HG02610 (cell line): ENCODE measurements at regions not wholly inside any gene's neighbourhood (a gene's known extent, or its start where the extent isn't known, plus 50 kb on each side); places are given as distances from the start of the nearest gene placed in this dataset.
"Not testable (repeated sequence)": the region's sequence is repeated elsewhere in the genome, so short reads cannot be mapped to it uniquely, and the experiment has no call there.

Source experiments
- ATAC-seq: cut with Tn5 transposase; IDR thresholded peaks from one replicate; pipeline ENCODE4 v1.9.1; 2021; ENCODE audit warnings: mild to moderate bottlenecking, moderate library complexity; ENCODE audit not compliant: unreplicated experiment

DNA sequence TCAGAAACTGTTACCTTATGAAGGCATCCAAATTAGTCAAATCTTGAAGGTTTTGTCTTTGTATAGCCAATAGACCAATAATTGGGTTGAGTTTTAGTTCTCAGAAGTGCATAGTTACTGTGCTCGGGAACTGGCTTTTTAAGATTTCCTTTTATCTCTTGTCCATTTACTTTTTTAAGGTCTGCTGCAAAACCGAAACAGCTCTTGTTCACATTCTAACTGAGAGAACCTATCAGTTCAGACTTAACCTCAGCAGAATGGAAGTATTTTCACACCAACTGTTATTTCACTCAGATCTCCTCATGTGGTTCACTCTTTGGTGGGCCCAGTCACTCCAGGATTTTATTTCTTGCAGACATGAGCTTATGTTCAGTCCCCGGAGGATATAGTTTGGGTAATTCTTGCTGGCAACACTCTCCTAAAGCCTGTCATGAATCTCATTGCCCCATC lies 55.5 kb downstream of the TPBG start:
- ATAC-seq: peak; percentile 83

DNA sequence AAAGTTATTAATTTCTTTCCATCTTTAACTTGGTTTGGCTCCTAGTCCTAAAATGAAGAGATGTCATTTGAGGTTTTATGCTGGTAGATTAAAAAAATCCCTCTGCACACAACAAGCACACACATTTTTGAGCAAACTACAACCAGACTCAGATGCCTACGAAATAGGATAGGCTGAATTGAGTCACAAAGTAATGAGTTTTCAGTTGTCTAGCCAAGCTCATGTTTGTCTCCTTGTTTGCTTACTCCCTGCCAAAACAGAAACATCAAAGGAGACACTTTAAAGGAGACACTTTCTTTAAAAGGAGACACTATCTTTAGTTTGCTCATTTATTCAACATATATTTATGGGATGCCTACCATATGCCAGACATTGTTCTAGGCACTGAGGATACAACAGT lies 56.2 kb downstream of the TPBG start:
- ATAC-seq: peak; percentile 38

DNA sequence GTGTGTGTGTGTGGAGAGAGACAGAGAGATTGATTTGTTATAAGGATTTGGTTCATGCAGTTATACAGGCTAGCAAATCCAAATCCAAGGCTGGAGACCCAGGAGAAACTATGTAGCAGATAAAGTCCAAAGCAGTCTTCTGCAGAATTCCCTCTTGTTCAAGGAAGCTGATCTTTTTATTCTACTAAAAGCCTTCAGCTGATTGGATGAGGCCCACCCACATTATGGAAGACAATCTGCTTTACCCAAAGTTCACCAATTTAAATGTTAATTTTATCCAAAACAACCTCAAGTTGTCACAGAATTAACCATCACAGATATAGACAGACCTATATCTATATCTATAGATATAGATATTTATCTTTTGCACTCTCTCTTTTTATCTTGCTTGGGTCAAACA lies 67.0 kb downstream of the TPBG start:
- ATAC-seq: no peak

DNA sequence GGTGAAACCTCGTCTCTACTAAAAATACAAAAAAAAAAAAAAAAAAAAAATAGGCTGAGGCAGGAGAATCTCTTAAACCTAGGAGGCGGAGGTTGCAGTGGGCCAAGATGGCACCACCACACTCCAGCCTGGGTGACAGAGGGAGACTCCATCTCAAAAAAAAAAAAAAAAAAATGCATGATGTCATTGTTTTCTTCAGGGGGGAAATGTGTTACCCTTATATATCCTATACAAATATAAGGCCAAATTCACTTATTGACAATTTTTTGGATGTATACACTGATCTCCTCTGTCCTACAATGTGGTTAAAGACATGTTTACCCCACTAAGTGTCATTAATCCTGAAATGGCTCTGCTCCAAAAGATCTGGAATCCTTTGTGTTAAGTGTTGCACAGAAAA lies 73.1 kb downstream of the TPBG start:
- no peak for ATAC-seq

DNA sequence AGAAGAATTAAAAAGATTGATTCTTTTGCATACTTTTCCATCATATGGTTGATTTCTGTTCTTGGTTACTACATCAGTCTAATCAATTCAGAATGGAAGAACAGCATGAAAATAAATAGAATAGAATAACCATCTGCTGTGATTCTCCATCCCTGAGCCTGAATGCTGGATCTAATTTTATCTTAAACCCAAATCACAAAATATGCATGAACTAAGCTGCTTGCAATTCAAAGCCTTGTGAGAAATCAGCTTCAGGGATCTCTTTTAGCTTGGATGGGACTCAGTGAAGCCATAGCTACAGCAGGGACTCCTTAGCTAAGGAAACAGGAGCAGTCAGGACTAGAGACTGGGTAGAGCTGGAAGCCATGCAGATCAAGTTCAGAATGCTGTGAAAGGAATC lies 74.1 kb downstream of the TPBG start:
- ATAC-seq: no peak

DNA sequence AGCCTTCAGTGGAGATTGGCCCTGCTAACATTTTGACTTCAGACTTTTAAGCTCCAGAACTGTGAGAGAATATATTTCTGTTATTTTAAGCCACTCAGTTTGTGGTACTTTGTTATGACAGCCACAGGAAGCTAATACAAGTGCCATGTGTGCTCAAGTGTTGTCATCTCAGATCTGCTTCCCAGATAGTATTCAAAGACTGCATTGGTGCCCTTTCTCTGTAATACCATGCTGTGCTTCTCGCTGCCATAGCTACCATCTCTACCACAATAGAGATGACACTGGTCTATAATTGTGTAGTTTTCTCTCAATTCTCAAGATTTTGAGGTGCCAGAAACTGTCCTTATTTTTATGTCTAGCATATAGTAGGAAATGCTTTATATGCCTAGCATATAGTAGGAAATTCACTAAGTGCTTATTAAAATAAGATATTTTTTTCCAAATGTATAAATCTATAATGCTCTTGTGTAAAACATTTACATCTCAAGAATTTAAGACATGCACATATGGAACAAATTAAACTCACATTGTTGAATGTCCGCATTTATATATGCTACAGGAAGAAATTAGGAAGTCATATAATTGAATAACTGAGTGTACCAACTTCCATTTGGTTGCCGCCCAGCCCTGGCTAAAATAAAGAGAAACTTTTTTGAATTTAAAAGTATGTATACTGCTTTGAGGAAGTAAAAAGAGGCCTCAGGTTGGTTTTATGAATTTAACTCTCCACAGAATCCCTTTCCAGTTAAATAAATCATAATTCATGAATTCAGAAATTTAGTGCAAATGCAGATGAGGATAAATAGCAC lies 77.6 kb downstream of the TPBG start:
- ATAC-seq: no peak

DNA sequence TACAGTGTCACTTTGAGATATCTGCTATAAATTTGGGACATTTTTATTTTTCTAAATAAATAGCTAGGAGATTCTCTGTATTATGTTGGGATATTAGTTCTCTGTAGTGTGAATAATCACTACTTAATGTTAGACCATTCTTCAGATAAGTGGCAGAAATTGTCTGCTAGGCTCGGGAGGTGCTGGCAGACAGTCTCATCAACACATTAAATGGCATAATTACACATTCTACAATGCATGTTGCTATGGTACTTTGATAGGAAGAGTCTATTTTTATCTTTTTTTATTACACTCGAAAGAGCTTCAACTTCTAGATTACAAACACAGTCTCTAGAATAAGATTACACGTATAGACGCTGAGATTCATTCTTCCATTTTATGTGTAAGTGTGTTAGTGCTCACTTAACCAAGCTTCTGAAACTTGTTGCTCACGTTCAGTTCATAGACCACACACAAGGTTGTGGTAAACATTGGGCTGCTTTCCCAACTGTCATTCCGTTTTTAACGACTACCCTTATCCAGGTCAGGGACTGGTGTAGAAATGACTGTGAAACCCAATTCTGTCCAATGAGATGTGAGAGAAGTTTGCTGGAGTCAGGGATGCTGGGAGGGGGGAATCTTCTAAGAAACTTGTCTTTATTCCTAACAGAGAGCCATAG lies 78.6 kb downstream of the TPBG start:
- no peak for ATAC-seq

DNA sequence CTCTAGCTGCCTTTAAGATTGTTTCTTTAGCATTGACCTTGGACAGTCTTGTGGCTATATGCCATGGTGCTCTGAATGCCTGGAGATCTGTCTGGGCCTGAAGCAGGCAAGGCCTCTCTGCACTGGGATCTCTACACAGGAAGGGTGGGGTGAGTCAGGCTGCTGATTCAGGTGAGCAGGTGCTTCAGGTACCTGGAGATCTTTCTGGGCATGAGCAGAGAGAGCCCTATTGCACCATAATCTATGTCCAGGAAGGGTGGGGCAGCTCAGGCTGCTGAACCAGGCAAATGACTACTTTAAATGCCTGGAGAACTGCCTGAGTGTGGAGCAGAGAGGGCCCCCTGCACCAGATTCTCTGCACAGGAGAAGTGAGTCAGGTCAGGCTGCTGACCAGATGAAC lies 94.5 kb downstream of the TPBG start:
- ATAC-seq: no peak

DNA sequence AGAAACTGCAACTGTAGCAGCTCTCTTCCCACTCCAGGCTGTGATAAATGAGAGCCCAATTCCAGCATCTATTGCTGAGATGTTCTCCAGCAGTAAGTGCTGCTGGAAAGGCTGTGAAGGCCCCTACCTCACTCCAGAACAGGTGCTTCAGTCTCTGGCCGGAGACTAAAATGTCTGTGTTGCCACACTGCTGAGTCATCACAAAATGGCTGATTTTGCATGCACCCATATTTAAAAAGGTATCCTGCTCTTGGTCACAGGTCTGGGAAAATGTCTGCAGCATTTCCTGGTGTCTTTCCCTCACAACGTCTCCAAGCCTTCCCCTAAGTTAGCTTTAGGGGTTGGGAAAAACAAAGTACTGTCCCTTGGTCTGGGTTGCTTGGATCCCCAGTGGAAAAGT lies 95.1 kb downstream of the TPBG start:
- ATAC-seq: no peak

DNA sequence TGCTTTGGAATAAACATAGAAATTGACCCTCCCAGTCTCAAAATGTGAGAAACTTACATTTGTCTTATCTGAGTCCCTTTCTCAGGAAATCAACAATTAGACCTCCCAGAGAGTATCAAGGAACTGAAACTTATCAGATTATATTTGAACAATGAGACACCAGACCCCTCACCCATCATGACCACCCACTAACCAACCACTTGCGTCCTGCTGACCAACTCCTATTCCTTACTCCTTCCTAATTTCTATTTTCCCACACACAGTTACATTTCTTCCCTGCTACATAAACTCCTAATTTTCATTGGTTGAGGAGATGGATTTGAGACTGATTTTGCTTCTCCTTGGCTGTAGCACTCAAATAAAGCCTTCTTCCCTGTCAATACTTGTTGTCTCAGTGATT lies 97.9 kb downstream of the TPBG start:
- ATAC-seq: no peak

DNA sequence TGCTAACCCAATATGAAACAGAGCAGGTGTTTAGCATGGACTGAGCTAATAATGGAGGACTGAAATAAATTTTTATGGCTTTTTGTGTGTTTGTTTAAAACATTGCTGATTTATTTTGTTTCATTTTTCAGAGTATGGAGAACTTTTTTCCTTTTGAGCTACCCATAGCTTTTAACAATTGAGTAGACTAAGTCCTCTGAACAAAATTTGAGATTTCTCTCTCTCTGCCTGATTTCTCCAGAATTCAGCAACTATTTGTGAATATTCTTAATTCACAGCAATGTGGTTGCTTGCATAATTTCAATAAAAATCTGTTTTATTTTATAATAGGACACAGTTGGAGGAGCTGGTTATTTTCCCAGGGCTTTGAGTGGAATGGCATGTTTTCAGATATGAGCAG lies 103.7 kb downstream of the TPBG start:
- ATAC-seq: no peak

DNA sequence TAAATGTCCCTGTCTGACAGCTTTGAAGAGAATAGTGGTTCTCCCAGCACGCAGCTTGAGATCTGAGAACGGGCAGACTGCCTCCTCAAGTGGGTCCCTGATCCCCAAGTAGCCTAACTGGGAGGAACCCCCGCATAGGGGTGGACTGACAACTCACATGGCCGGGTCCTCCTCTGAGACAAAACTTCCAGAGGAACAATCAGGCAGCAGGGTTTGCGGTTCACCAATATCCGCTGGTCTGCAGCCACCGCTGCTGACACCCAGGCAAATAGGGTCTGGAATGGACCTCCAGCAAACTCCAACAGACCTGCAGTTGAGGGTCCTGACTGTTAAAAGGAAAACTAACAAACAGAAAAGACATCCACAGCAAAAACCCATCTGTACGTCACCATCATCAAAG lies 106.5 kb downstream of the TPBG start:
- not testable (repeated sequence) for ATAC-seq

DNA sequence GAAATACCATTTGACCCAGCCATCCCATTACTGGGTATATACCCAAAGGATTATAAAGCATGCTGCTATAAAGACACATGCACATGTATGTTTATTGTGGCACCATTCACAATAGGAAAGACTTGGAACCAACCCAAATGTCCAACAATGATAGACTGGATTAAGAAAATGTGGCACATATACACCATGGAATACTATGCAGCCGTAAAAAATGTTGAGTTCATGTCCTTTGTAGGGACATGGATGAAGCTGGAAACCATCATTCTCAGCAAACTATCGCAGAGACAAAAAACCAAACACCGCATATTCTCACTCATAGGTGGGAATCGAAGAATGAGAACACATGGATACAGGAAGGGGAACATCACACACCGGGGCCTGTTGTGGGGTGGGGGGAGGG lies 111.5 kb downstream of the TPBG start:
- not testable (repeated sequence) for ATAC-seq

DNA sequence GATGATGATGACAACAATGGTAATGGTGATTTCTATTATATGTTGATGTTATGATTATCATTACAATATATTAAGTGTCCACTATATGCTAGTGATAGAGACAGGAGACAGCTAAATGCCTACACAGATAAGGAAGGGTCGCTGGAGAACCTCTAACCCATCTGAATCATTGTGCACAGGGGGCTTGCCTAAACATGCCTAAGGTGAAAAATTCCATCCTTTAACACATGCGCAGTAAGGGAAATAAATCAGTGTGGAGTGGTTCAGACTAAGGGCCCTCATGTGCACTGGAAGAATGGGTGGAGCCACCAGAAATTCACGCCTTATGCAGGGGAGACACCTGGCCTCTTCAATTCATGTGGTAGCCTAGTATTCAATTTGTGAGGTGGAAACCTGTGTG lies 120.4 kb downstream of the TPBG start:
- no peak for ATAC-seq

DNA sequence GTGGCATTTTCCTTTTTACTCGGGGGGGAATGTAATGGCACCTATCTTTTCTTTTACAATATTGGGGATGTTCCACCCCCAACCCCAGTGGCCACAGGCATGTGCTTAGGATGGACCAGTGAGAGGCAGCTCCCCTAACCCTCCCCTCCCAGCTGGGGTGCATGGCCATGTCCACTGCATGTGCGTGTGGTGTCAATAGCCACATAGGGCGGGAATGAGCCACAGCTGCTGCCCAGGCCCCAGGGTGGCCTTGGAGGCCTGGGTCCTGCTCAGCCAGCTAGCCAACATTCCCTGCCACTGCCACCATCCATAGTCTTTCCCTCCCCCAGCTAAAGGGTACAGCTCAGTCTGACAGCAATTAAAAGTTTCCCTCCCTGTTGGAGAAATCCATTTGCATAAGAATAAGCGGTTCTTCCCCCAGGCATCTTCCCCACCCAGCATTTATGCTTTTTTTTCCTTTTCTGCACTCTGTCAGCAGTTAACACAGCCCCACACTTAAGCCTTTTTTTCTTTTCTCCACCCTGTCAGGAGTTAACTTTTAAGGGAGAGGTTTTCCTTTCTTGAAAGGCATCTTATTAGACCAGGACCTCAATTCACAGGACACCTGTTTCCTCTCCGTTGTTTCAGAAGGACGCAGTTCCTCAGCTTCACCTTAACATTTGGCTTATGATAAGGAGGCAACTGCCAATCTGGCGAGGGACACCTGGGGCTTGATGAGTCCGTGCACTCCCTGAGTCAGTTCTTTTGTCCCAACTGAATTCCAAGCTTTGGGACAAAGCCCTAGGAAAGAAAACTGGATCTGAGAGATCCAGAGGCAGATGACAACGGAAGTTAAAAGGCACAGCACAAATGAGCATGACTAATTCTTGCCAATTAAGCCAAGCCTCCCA lies 121.4 kb downstream of the TPBG start:
- no peak for ATAC-seq

DNA sequence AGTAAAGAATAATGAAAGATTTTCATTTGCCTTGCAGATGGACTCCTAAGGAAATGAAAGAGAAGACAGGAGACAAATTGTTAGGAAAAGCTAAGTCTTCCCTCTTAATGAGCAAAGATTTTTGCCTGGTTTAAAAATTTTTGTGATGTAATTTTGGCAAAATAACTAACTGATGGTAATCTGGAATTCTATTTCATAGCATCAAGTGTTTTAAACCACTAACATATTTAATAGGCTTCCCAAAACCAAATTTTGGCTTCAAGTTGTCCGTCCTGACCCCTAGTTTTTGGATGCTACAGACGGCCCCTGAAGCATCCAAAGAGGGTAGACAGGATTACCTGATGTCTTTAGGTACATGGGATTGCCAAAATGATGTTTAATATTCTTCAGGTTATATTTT lies 124.3 kb downstream of the TPBG start:
- no peak for ATAC-seq

DNA sequence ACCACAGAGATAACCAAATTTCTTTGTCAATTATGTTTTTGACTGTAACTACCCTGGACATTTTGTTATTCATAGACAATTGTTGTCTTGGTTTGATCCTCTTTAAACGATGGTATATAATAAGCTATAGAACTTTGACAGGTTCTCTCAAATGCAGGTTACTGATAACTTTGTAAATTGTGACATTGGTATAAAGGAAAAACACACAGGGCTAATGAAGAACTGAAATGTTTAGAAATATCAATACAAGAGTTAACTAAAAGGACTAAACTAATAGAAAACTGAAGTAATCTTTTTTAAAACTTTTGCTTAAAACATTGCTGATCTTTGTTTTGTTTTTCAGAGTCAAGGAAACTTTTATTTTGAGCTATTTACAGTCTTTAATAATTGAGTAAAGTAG lies 124.8 kb downstream of the TPBG start:
- no peak for ATAC-seq

DNA sequence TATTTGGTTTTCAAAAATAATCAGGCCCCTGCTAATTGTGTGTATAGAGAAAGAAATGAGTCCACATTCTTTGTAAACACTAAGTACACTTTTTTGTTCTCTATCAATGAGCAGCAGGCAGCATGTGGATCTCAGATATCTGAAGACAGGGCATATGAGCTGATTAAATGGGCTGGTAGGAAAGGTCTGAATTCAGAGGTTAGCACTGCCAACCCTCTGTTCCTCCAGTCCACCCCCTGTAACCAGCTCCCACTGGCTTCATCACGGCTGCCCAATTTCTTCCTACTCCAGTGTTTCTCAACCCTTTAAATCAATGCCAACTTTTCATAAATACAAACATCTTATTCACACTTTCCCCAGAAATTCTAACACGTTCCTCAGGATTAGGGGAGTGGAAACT lies 128.5 kb downstream of the TPBG start:
- ATAC-seq: no peak

DNA sequence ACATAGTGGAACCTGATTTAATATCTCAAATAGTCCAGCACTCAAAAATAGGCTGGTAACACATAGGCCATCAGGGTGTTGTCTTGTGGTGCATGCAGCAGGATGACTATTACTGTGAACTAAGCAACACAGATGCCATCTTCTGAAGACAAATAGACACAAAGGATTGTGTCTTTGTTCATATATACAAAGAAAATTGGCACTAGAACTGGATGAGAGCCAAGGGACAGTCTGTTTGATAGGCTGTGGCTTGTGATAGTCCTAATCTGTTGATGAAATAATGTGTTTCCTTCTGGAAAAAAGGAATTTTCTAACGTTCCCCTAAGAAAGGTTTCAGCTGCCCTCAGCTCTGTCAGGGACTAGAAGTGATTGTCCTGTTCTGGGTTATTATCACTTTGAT lies 129.8 kb downstream of the TPBG start:
- no peak for ATAC-seq

DNA sequence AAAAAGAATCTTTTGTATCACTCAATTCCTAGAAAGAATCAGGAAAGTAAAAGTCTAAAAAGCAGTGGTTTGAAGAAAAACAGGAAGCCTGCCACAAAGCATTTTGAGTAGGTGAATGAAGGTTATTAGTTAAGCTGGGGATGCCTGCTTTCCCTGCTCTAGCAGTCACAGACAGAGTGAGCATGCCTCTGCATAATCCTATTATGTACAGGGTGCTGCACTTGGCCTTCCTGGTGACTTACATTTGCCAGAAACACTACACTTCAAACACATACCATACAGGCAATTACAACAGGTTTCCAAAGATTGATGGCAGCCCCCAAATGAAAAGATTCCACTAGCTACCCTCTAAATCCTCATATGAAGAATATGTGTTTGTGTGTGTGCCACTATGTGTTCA lies 130.8 kb downstream of the TPBG start:
- ATAC-seq: no peak

DNA sequence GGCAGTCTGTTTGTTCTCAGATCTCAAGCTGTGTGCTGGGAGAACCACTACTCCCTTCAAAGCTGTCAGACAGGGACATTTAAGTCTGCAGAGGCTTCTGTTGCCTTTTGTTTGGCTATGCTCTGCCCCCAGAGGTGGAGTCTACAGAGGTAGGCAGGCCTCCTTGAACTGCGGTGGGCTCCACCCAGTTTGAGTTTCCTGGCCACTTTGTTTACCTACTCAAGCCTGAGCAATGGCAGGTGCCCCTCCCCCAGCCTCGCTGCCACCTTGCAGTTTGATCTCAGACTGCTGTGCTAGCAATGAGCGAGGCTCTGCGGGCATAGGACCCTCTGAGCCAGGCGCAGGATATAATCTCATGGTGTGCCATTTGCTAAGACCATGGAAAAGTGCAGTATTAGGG lies 138.3 kb downstream of the TPBG start:
- not testable (repeated sequence) for ATAC-seq

DNA sequence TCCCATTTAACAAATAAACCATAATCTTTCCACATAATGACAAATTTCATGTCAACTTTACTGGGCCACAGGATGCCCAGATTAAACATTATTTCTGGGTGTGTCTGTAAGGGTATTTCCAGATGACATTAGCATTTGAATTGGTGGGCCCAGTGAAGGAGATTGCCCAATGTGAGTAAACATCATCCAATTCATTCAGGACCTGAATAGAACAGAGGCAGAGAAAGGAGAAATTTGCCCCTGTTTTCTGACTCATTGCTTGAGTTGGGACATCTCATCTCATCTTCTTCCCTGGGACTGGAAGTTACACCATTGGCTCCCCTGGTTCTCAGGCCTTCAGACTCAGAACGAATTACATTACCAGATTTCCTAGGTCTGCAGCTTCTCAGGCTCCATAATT lies 142.9 kb downstream of the TPBG start:
- no peak for ATAC-seq
